ENCODE measurements at regions not wholly inside any gene's neighbourhood (a gene's known extent, or its start where the extent isn't known, plus 50 kb on each side); places are given as distances from the start of the nearest gene placed in this dataset.

DNA sequence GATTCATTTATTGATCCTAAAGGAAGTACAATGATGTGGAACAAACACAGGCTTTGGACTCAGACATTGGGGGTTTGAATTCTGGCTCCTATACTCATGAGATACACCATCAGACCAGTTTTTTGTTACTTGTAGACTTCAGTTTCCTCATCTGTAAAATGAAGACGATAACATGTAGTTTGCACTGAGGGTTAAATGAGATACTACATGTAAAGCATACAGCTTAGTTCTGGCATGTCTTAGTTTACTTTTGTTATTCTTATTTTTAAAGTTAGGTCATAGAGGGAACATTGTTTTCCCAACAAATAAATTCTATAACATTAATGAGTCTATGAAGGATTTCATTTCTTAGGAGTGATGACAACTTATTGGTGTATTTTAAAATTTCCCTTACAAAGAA lies 183.5 kb upstream of the FAM3C start:
- DNase-seq (ENCODE audit: low read depth in 1 of 2, low spot score in 1 of 2) (no peak), FAIRE-seq (no peak), ATAC-seq (no peak)
- H3K27ac ChIP-seq: no peak overlapping the region
- no peaks in the 10 kb centered on the region for H3K9me3 ChIP-seq
- no peak overlapping the region for H3K4me2 ChIP-seq
- POLR2A ChIA-PET: no interaction called here
- H3K4me3 ChIP-seq: no peak overlapping the region
- WGBS (ENCODE audit: missing lambda C conversion rate): 2% methylated on average over 1 of the region's 1 CpG
- CTCF ChIA-PET: no interaction called here
- TF ChIP-seq FOSL2 (IDR thresholded peaks at IDR 0.05) (no peak), FOSL2 (CRISPR knock-in tag; IDR thresholded peaks at IDR 0.05) (no peak), EP300 (IDR thresholded peaks at IDR 0.05) (no peak)
- TF ChIP-seq, protein P1, sequence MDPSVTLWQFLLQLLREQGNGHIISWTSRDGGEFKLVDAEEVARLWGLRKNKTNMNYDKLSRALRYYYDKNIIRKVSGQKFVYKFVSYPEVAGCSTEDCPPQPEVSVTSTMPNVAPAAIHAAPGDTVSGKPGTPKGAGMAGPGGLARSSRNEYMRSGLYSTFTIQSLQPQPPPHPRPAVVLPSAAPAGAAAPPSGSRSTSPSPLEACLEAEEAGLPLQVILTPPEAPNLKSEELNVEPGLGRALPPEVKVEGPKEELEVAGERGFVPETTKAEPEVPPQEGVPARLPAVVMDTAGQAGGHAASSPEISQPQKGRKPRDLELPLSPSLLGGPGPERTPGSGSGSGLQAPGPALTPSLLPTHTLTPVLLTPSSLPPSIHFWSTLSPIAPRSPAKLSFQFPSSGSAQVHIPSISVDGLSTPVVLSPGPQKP (IDR thresholded peaks at IDR 0.05; ENCODE audit: low read depth, low read length): no peak
- no peaks in the 10 kb centered on the region for H3K4me1 ChIP-seq

DNA sequence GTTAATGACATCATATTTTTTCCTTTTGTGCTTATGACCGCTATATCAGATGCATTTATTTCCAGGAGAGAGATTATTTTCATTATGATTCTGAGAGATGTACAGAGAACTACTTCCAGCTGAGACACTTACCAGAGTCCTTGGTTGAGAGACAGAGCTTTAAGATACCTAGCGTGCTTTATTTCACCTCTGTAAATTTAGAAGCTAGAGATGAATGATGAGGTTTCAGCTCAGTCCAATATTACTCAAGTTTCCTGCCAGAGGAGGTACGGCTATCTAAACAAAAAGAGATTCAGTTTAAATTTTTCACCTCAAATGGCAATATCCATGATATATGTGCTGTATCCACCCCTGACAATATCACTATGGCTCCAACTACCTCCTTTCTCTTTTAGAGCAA lies 182.6 kb upstream of the FAM3C start:
- 11% methylated on average over 3 of the region's 3 CpGs for WGBS (ENCODE audit: missing lambda C conversion rate)
- CTCF ChIA-PET: interaction anchor here (1.1 to 1.3 kb wide), 2 partner anchors 10 to 415 kb away, joined by 3 read pairs; no protein-coding TSS in a partner anchor

DNA sequence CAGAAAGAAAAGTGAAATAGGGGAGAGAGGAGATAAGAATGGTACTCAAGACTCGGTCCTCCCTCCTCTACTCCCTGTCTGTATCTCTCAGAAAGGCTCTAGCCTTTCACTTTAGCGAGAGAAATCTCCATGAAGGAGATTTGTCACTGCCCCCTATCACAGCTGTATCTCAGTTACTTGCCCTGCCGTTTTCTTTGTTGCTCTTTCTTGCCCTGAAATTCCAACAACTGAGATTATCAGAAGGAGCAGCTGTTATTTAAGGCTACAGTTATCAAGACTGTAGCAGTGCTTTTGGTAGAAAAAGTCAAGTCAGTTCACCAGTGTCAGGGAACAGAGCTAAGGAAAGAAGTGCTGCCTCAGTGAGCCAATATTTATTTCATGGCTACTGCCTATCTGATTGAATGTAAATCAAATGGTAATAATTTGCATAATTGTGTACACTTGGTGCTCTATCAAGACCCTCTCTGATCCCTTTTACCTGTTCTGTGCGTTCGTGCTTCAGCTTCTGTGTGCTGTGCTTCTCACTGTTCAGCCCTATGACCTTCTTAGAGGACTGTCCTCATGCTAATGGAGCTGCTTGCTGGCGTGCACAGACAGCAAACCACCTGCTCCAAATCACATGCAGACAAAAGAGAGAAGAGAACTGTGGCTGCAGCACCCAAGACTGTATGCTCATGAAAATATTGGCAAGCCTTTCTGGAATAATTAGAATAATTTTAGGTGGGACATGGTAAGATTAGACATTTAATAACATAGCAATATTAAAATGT lies 180.2 kb upstream of the FAM3C start:
- ChIA-PET POLR2A (no interaction called here), CTCF (no interaction called here)
- Histone ChIP-seq H3K27ac (no peak overlapping the region), H3K9me3 (no peaks in the 10 kb centered on the region), H3K4me1 (no peaks in the 10 kb centered on the region), H3K4me2 (no peak overlapping the region), H3K4me3 (no peak overlapping the region)
- ATAC-seq (no peak), DNase-seq (ENCODE audit: low read depth in 1 of 2, low spot score in 1 of 2) (no peak), FAIRE-seq (no peak)
- TF ChIP-seq ZNF302 (CRISPR knock-in tag; IDR thresholded peaks at IDR 0.05): no peak
- no peak for TF ChIP-seq MYC (IDR thresholded peaks at IDR 0.05; ENCODE audit: borderline replicate concordance, low read length)
- no peak for TF ChIP-seq NR3C1 (IDR thresholded peaks at IDR 0.05)
- no peak for TF ChIP-seq GATA3 (IDR thresholded peaks at IDR 0.05; ENCODE audit: borderline replicate concordance)
- TF ChIP-seq EHMT2 (IDR thresholded peaks at IDR 0.05; ENCODE audit: low read depth): no peak
- TF ChIP-seq MAFK (IDR thresholded peaks at IDR 0.05; ENCODE audit: partially characterized antibody): no peak
- TF ChIP-seq TP53 (CRISPR knock-in tag; IDR thresholded peaks at IDR 0.05): no peak
- TF ChIP-seq, protein P2, sequence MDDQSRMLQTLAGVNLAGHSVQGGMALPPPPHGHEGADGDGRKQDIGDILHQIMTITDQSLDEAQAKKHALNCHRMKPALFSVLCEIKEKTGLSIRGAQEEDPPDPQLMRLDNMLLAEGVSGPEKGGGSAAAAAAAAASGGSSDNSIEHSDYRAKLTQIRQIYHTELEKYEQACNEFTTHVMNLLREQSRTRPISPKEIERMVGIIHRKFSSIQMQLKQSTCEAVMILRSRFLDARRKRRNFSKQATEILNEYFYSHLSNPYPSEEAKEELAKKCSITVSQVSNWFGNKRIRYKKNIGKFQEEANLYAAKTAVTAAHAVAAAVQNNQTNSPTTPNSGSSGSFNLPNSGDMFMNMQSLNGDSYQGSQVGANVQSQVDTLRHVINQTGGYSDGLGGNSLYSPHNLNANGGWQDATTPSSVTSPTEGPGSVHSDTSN (IDR thresholded peaks at IDR 0.05): no peak
- TF ChIP-seq, protein P3, sequence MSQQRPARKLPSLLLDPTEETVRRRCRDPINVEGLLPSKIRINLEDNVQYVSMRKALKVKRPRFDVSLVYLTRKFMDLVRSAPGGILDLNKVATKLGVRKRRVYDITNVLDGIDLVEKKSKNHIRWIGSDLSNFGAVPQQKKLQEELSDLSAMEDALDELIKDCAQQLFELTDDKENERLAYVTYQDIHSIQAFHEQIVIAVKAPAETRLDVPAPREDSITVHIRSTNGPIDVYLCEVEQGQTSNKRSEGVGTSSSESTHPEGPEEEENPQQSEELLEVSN (IDR thresholded peaks at IDR 0.05; ENCODE audit: borderline replicate concordance, low read depth): no peak
- TF ChIP-seq POLR2AphosphoS2 (conservative IDR thresholded peaks at IDR 0.05; ENCODE audit: low read length): no peak
- no peak for TF ChIP-seq CHD4 (IDR thresholded peaks at IDR 0.05; ENCODE audit: borderline replicate concordance)
- 1% methylated on average over 6 of the region's 6 CpGs for WGBS (ENCODE audit: missing lambda C conversion rate)

More for the DNA sequence above, 182.6 kb upstream of the FAM3C start:
- DNase-seq (ENCODE audit: low read depth in 1 of 2, low spot score in 1 of 2): no peak
- ATAC-seq: no peak
- H3K4me3 ChIP-seq: no peak overlapping the region
- no peak for FAIRE-seq
- H3K27ac ChIP-seq: no peak overlapping the region
- no peak overlapping the region for H3K4me2 ChIP-seq
- H3K4me1 ChIP-seq: no peaks in the 10 kb centered on the region
- no peak for TF ChIP-seq SMC3 (IDR thresholded peaks at IDR 0.05)
- no peak for TF ChIP-seq FOXS1 (CRISPR knock-in tag; IDR thresholded peaks at IDR 0.05)
- TF ChIP-seq MAZ (IDR thresholded peaks at IDR 0.05; ENCODE audit: borderline replicate concordance, low read depth, low read length): no peak
- TF ChIP-seq ESRRA (IDR thresholded peaks at IDR 0.05; ENCODE audit: borderline replicate concordance, low read length): no peak
- no peak for TF ChIP-seq EHF (CRISPR knock-in tag; IDR thresholded peaks at IDR 0.05)
- no peak for TF ChIP-seq EP300 (IDR thresholded peaks at IDR 0.05)
- no peak for TF ChIP-seq USF2 (IDR thresholded peaks at IDR 0.05)
- no peak for TF ChIP-seq MAFK (IDR thresholded peaks at IDR 0.05; ENCODE audit: partially characterized antibody)
- TF ChIP-seq FOSB (CRISPR knock-in tag; IDR thresholded peaks at IDR 0.05): no peak
- H3K9me3 ChIP-seq: no peaks in the 10 kb centered on the region
- POLR2A ChIA-PET: interaction anchor here (0.6 kb wide), 1 partner anchor 628 kb away, joined by 6 read pairs; the partner anchor contains the start of gene ING3
